Psoas muscle (tissue), 7 donors: ENCODE measurements at regions not wholly inside any gene's neighbourhood (a gene's known extent, or its start where the extent isn't known, plus 50 kb on each side); places are given as distances from the start of the nearest gene placed in this dataset.

Experiments used
- ATAC-seq, 4 donors: fragments of 200-7000 bp; cut with Tn5 transposase; one replicate each; pipeline ENCODE4 v1.9.1; 2020; ENCODE audit warnings: moderate library complexity in 3 of 4, mild to moderate bottlenecking in 2 of 4
- DNase-seq, 2 donors: peaks; one replicate each; pipeline ENCODE4 v3.0.0-alpha.2; 2020
- H3K27ac ChIP-seq: fragments of 200-600 bp; one replicate; pipeline ENCODE4 v1.8.0; 2022
- H3K27me3 ChIP-seq, 3 donors: fragments of 200-600 bp in 1 of 3; one replicate each; pipeline versions ENCODE4 v1.6.1 to v1.8.0; 2013 to 2022; ENCODE audit warnings: low read length in 2 of 3, mild to moderate bottlenecking in 2 of 3, moderate library complexity in 1 of 3; ENCODE audit not compliant: insufficient read depth in 3 of 3
- H3K36me3 ChIP-seq, 2 donors: fragments of 200-600 bp in 1 of 2; one replicate each; pipeline versions ENCODE4 v1.6.1 to v1.8.0; 2013 to 2022; ENCODE audit warnings: low read depth in 1 of 2, mild to moderate bottlenecking in 1 of 2, moderate library complexity in 1 of 2; ENCODE audit not compliant: insufficient read depth in 1 of 2
- H3K4me1 ChIP-seq: fragments of 200-600 bp; one replicate; pipeline ENCODE4 v1.8.0; 2022
- H3K4me3 ChIP-seq: fragments of 200-600 bp; one replicate; pipeline ENCODE4 v1.8.0; 2022; ENCODE audit warnings: mild to moderate bottlenecking
- H3K9me3 ChIP-seq: fragments of 200-600 bp; one replicate; pipeline ENCODE4 v1.8.0; 2022
- CTCF ChIP-seq: fragments of 200-600 bp; IDR thresholded peaks from one replicate; pipeline ENCODE4 v1.8.0; 2022; ENCODE audit warnings: antibody characterized with exemption
- WGBS, 3 donors: extraction: QIAGEN DNeasy Blood & Tissue Kit; methylation state at CpG; one replicate each; pipeline versions ENCODE4 v1.1.6 to v1.1.7; 2013; 5-methylcytosine and 5-hydroxymethylcytosine counted together
- intact Hi-C, 2 donors: fragments of 100-400 bp; cut with DNase I; formaldehyde crosslinking; loops; one replicate each; pipeline versions ENCODE4 v1.11.0 to v1.14.2; 2022
- donor health status: healthy with polysubstance abuse.
- donor health status: DM: no; HTN: no; CAD: no; lungs with moderate emphysema.
- donor health status: Bipolar disorder and iron deficiency.
- donor health status: healthy.
- donor health status: DM: yes; HTN: yes; CAD: no.
- donor health status: DM: no; HTN: no; CAD: no.
- donor health status: DM: yes; HTN: yes; CAD: no.

GRCh38 chr7:25062380-25062779 is 62.7 kb downstream of the CYCS start:
- TF ChIP-seq CTCF: no peak
- no peaks in the 10 kb centered on the region for H3K4me1 ChIP-seq
- 81 to 89% (median 84%) methylated on average over 4 of the region's 4 CpGs for WGBS, 3 donors
- no peaks in the 10 kb centered on the region for H3K36me3 ChIP-seq
- no peaks in the 10 kb centered on the region for H3K27me3 ChIP-seq
- H3K27ac ChIP-seq: no peak overlapping the region
- ATAC-seq (no peak), DNase-seq (no peak)
- H3K9me3 ChIP-seq: no peaks in the 10 kb centered on the region
- intact Hi-C loops: no loop called here
- no peak overlapping the region for H3K4me3 ChIP-seq

- Histone ChIP-seq H3K9me3 (no peaks in the 10 kb centered on the region), H3K4me3 (no peak overlapping the region), H3K27ac (no peak overlapping the region), H3K4me1 (no peaks in the 10 kb centered on the region), H3K27me3 (no peaks in the 10 kb centered on the region), H3K36me3 (no peaks in the 10 kb centered on the region)
- no peak for TF ChIP-seq CTCF
- ATAC-seq (no peak), DNase-seq (no peak)
- WGBS, 3 donors: 71 to 78% (median 77%) methylated on average over 17 of the region's 17 CpGs
- intact Hi-C loops: no loop called here
Measured at GRCh38 chr7:25060487-25061055, 64.5 kb downstream of the CYCS start.

DNA sequence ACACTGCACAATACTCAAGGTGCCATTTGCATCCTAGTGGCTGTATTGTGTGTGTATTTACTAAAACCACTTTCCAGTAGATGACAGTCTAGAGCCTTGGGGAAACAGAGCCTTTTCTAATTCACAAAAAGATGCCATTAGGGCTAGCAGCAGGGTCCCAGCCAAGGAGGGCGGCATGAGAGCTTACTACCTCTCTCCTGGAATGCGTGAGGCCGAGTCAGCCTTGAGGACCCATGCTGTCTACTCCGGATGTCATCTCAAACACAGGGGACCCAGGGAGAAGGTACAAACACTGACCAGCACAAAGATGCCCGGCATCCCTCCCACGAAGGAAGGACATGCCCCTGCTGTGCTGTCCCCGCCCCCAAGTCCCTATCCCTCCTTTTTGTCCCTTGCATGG is 65.5 kb downstream of the CYCS start:
- WGBS, 3 donors: 85 to 92% (median 91%) methylated on average over 7 of the region's 7 CpGs
- H3K4me1 ChIP-seq: no peaks in the 10 kb centered on the region
- H3K4me3 ChIP-seq: no peak overlapping the region
- intact Hi-C loops: no loop called here
- TF ChIP-seq CTCF: no peak
- no peak overlapping the region for H3K27ac ChIP-seq
- H3K27me3 ChIP-seq: no peaks in the 10 kb centered on the region
- ATAC-seq: no peak
- H3K36me3 ChIP-seq: no peaks in the 10 kb centered on the region
- no peaks in the 10 kb centered on the region for H3K9me3 ChIP-seq
- DNase-seq: no peak

DNA sequence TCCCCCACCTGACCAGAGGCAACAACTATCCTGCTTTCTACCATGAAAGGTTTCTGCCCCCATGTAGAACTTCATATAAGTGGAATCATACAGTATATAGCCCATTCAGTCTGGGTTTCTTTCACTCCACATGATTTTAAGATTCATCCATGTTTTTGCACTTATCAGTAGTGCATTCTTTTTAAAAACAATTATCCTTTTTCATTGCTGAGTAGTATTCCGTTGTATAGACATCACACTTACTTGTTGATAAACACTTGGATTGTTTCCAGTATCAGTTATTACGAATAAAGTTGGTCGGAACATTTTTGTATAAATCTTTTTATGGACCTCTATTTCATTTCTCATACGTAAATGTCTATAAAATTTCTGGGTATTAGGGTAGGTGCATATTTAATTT is 68.7 kb downstream of the CYCS start:
- no peak for TF ChIP-seq CTCF
- DNase-seq (no peak), ATAC-seq (no peak)
- H3K36me3 ChIP-seq: no peaks in the 10 kb centered on the region
- no peaks in the 10 kb centered on the region for H3K9me3 ChIP-seq
- no peak overlapping the region for H3K4me3 ChIP-seq
- WGBS, 3 donors: 80 to 94% (median 91%) methylated on average over 4 of the region's 4 CpGs
- H3K27me3 ChIP-seq: no peaks in the 10 kb centered on the region
- intact Hi-C loops: no loop called here
- no peaks in the 10 kb centered on the region for H3K4me1 ChIP-seq
- H3K27ac ChIP-seq: no peak overlapping the region

DNA sequence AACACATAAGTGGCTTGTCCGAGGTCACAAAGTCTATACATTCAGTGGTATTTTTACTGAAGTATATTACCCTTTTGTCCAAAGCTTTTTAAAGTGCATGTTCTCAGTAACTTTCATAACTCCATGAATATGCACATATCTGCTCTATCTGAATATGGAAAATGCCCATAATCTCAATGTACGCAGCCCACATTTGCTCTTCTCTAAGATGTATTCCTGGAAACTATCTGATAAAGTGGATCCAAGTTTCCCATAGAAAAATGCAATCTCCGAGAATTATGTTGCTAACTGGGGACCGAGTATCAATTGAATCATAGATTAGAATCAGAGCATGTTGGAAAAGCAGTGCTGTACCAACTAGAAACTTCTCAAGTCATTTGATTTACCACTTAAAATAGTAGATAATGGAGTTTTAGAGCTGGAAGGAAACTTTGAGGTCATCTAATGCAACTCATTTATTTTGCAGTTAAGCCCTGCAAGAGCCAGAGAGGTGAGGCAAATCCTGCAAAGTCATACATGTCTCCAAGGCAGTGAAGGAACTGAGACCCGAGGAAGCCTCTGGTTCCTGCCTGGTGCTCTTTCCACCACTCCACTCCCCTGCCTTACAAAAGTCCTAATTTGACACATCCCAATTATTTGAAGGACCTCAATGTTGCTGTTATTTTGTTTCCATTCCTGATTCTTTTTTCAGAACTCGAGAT is 69.4 kb downstream of the CYCS start:
- H3K9me3 ChIP-seq: no peaks in the 10 kb centered on the region
- no peak for TF ChIP-seq CTCF
- no peak overlapping the region for H3K4me3 ChIP-seq
- H3K27me3 ChIP-seq: no peaks in the 10 kb centered on the region
- no peaks in the 10 kb centered on the region for H3K36me3 ChIP-seq
- DNase-seq (no peak), ATAC-seq (no peak)
- 83 to 88% (median 88%) methylated on average over 6 of the region's 6 CpGs for WGBS, 3 donors
- intact Hi-C loops: no loop called here
- H3K27ac ChIP-seq: no peak overlapping the region
- H3K4me1 ChIP-seq: no peaks in the 10 kb centered on the region
